ENCODE measurements at regions not wholly inside any gene's neighbourhood (a gene's known extent, or its start where the extent isn't known, plus 50 kb on each side); places are given as distances from the start of the nearest gene placed in this dataset.

- H3K36me3 ChIP-seq (ENCODE audit: control insufficient read depth in 2 of 2, extremely low read depth in 1 of 2, insufficient read depth in 2 of 2, low read length in 2 of 2): no peaks in the 10 kb centered on the region
- TF ChIP-seq EZH2 (IDR thresholded peaks at IDR 0.05; ENCODE audit: borderline replicate concordance, low read depth, low read length, severe bottlenecking) (no peak), CTCF (IDR thresholded peaks at IDR 0.05; ENCODE audit: extremely low read depth in 1 of 2, insufficient read depth in 1 of 2, low read depth in 1 of 2, low read length in 2 of 2) (no peak), POLR2AphosphoS5 (IDR thresholded peaks at IDR 0.05; ENCODE audit: insufficient read depth, low read depth, low read length) (no peak), FOS (IDR thresholded peaks at IDR 0.05; ENCODE audit: borderline replicate concordance, insufficient read depth, low read length) (no peak), MAX (IDR thresholded peaks at IDR 0.05; ENCODE audit: insufficient read depth, insufficient read length) (no peak), GATA2 (IDR thresholded peaks at IDR 0.05; ENCODE audit: insufficient read depth, insufficient read length, low read depth, low read length) (no peak), MYC (IDR thresholded peaks at IDR 0.05; ENCODE audit: low read depth, low read length) (no peak), JUN (IDR thresholded peaks at IDR 0.05; ENCODE audit: borderline replicate concordance, insufficient read depth, insufficient read length, low read depth) (no peak), POLR2A (IDR thresholded peaks at IDR 0.05; ENCODE audit: low read depth, low read length) (no peak)
- dilution Hi-C loops (cut with MboI; ENCODE audit: extremely low pct_ligation_motif_present, low sequenced_read_pairs) (no loop called here), intact Hi-C loops (cut with micrococcal nuclease) (no loop called here)
- no peak overlapping the region for H3K9ac ChIP-seq (replicated peaks; ENCODE audit: extremely low read depth, insufficient read depth, low read length)
- H3K27ac ChIP-seq (ENCODE audit: insufficient read depth, low read depth, low read length): no peak overlapping the region
- H2AFZ ChIP-seq (ENCODE audit: low read depth, low read length): no peak overlapping the region
- DNase-seq (ENCODE audit: low read depth, low spot score): no peak
- no peaks in the 10 kb centered on the region for H3K9me1 ChIP-seq (replicated peaks; ENCODE audit: control insufficient read depth, extremely low read depth, insufficient read depth, low read length)
- no peaks in the 10 kb centered on the region for H3K27me3 ChIP-seq (ENCODE audit: control insufficient read depth in 2 of 2, insufficient read depth in 2 of 2, low read length in 2 of 2)
- BruUV-seq (replicated peaks): no TSS peak
- peaks cover 4% of the 10 kb centered on the region for H3K4me1 ChIP-seq (ENCODE audit: control insufficient read depth, extremely low read depth, insufficient read depth, low read length)
- CTCF ChIA-PET: no interaction called here
- H3K4me3 ChIP-seq (replicated peaks in 1 of 3; ENCODE audit: insufficient read depth in 1 of 3, low read depth in 1 of 3, low read length in 3 of 3): no peak overlapping the region
- H4K20me1 ChIP-seq (replicated peaks; ENCODE audit: control insufficient read depth, extremely low read depth, insufficient read depth, low read length): no peaks in the 10 kb centered on the region
- FAIRE-seq: no peak
- no peaks in the 10 kb centered on the region for H3K9me3 ChIP-seq (replicated peaks; ENCODE audit: control insufficient read depth, insufficient read depth, low read length)
- POLR2A ChIA-PET: no interaction called here
- H3K4me2 ChIP-seq (ENCODE audit: insufficient read depth, low read length): no peak overlapping the region
- no peaks in the 10 kb centered on the region for H3K79me2 ChIP-seq (ENCODE audit: control insufficient read depth, insufficient read depth, low read length)
These were observed 978.1 kb upstream of the CELF2 start for GRCh38 chr10:10039595-10039994.

Measured in endothelial cell of umbilical vein (primary cell).